ENCODE measurements at regions not wholly inside any gene's neighbourhood (a gene's known extent, or its start where the extent isn't known, plus 50 kb on each side); places are given as distances from the start of the nearest gene placed in this dataset.

DNA sequence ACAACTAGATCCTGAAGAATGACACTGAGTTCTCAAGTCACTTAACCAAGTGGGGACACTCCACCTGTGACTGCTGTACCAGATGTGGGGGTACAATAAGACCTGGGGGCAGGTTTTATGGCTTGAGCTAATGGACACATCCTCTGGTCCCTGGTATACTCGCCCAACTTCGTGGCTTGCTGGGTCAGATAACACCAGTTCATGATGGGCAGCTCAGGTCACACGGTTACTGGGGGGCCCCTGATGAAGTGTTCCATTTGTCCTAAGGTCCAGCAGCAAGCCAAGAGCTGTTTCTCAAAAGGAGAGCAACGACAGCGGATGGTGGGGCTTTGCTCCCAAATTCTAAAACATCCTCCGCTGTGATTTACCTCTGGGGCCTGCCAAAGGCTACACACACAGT is 1368.4 kb downstream of the BRD1 start:
- TF ChIP-seq GATA2 (IDR thresholded peaks at IDR 0.05; ENCODE audit: low read depth, low read length), result no peak
- TF ChIP-seq GATA3 (IDR thresholded peaks at IDR 0.05; ENCODE audit: low read depth, low read length), result no peak
